Esophagus muscularis mucosa (tissue), 4 donors: ENCODE measurements at regions not wholly inside any gene's neighbourhood (a gene's known extent, or its start where the extent isn't known, plus 50 kb on each side); places are given as distances from the start of the nearest gene placed in this dataset.

ENCODE experiments used
- CTCF ChIP-seq, 3 experiments: fragments of 200-600 bp in 2 of 3; fragments of 450-650 bp in 1 of 3; sonication (generic) in 2 of 3; IDR thresholded peaks; one replicate each; pipeline ENCODE4 v1.5.1; 2017 to 2019; ENCODE audit warnings: antibody characterized with exemption in 3 of 3, mild to moderate bottlenecking in 2 of 3, moderate library complexity in 1 of 3
- EP300 ChIP-seq: sonication (generic); formaldehyde crosslinking; IDR thresholded peaks from one replicate; pipeline ENCODE4 v1.6.1; 2017; ENCODE audit warnings: antibody characterized with exemption
- POLR2A ChIP-seq: fragments of 450-650 bp; IDR thresholded peaks from one replicate; pipeline ENCODE4 v1.6.1; 2017; ENCODE audit warnings: antibody characterized with exemption, moderate library complexity, mild to moderate bottlenecking, low read depth
- POLR2AphosphoS5 ChIP-seq, 2 donors: sonication (generic); formaldehyde crosslinking; IDR thresholded peaks; one replicate each; pipeline ENCODE4 v1.6.1; 2017; ENCODE audit warnings: antibody characterized with exemption in 2 of 2

GRCh38 chr11:81190546-81190945 is 1543.1 kb downstream of the FAM181B start:
- no peak for TF ChIP-seq POLR2AphosphoS5 (IDR thresholded peaks at IDR 0.05)
- TF ChIP-seq CTCF (IDR thresholded peaks at IDR 0.05), result no peak
- no peak for TF ChIP-seq POLR2A
- no peak for TF ChIP-seq EP300
